Gastrocnemius medialis (tissue), 4 donors: ENCODE measurements at regions not wholly inside any gene's neighbourhood (a gene's known extent, or its start where the extent isn't known, plus 50 kb on each side); places are given as distances from the start of the nearest gene placed in this dataset.

Experiments used
- ATAC-seq, 2 donors: fragments of 150-250 bp; one replicate each; pipeline ENCODE4 v1.9.1; 2016
- DNase-seq, 2 donors: peaks; one replicate each; pipeline ENCODE4 v3.0.0-alpha.2; 2019
- H3K27ac ChIP-seq, 4 donors: fragments of 200-600 bp; sonication (generic); 1 replicate in 1 of 4; 2 replicates in 3 of 4; pipeline ENCODE4 v1.5.1; 2016 to 2018; ENCODE audit warnings: mild to moderate bottlenecking in 2 of 4, moderate library complexity in 1 of 4
- H3K27me3 ChIP-seq, 3 donors: fragments of 200-600 bp; sonication (generic) in 2 of 3; 1 replicate in 1 of 3; 2 replicates in 2 of 3; pipeline versions ENCODE4 v1.5.1 to v1.6.0; 2016 to 2019; ENCODE audit warnings: mild to moderate bottlenecking in 1 of 3, moderate library complexity in 1 of 3
- H3K36me3 ChIP-seq, 2 donors: fragments of 200-600 bp; sonication (generic) in 1 of 2; one replicate each; pipeline ENCODE4 v1.5.1; 2017 to 2018
- H3K4me1 ChIP-seq, 2 donors: fragments of 200-600 bp; sonication (generic) in 1 of 2; one replicate each; pipeline ENCODE4 v1.5.1; 2016 to 2017; ENCODE audit warnings: mild to moderate bottlenecking in 2 of 2
- H3K4me3 ChIP-seq, 4 donors: fragments of 200-600 bp; sonication (generic) in 3 of 4; 1 replicate in 1 of 4; 2 replicates in 3 of 4; pipeline ENCODE4 v1.5.1; 2016 to 2019; ENCODE audit warnings: mild to moderate bottlenecking in 2 of 4
- H3K9me3 ChIP-seq, 3 donors: fragments of 200-600 bp; sonication (generic) in 2 of 3; 1 replicate in 1 of 3; 2 replicates in 2 of 3; pipeline ENCODE4 v1.5.1; 2016 to 2019
- POLR2A ChIP-seq, 2 donors: fragments of 450-650 bp; IDR thresholded peaks; one replicate each; pipeline ENCODE4 v1.6.1; 2017; ENCODE audit warnings: antibody characterized with exemption in 2 of 2, mild to moderate bottlenecking in 2 of 2, moderate library complexity in 2 of 2
- in situ Hi-C, 4 donors: fragments of 200-750 bp; cut with MboI; loops; one replicate each; pipeline versions ENCODE4 v1.15.0 to v1.8.0; 2017; ENCODE audit warnings: low sequenced_read_pairs in 4 of 4
- intact Hi-C: fragments of 100-400 bp; cut with DNase I; formaldehyde crosslinking; loops from one replicate; pipeline ENCODE4 v1.15.1; 2023; ENCODE audit warnings: low total_unique reads
- TF ChIP-seq, protein P1 (sequence below), 5 experiments: fragments of 450-650 bp in 3 of 5; fragments of 200-600 bp in 2 of 5; sonication (generic) in 2 of 5; IDR thresholded peaks in 4 of 5; conservative IDR thresholded peaks in 1 of 5; 1 replicate in 4 of 5; 2 replicates in 1 of 5; pipeline ENCODE4 v1.5.1; 2016 to 2019; ENCODE audit warnings: antibody characterized with exemption in 5 of 5, mild to moderate bottlenecking in 3 of 5, moderate library complexity in 3 of 5

DNA sequence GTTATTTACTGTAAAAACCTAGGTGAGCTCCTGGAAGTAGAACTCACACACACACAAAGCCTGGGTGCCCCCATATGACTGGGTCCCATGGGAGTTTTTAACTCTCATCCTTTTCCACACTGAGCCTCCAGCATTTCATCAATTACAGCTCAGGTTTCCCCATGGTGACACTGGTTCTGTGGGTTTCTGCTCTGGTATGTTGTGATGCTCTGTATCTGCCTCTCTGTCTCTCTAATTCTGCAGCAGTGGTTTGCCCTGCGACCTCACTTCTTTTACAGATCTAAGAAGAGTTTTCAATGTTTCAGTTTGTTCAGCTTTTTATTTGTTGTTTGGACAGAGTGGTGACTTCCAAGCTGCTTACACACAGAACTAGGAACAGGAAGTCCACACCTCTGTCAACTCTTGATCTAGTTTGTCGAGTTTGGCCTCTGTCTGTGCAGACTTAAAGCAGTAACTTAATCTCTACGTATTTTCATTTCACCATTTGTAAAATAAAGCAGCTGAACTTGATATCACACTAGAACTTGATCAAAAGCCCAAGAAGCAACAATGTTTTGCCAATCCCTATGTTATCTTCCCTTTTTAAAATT is 554.3 kb downstream of the EPHA7 start:
- ATAC-seq (no peak), DNase-seq (no peak)
- Histone ChIP-seq H3K36me3 (no peaks in the 10 kb centered on the region), H3K4me3 (no peak overlapping the region), H3K9me3 (no peaks in the 10 kb centered on the region), H3K27ac (no peak overlapping the region), H3K4me1 (no peaks in the 10 kb centered on the region), H3K27me3 (no peaks in the 10 kb centered on the region)
- intact Hi-C loops (no loop called here), in situ Hi-C loops (no loop called here)
- TF ChIP-seq, protein P1, sequence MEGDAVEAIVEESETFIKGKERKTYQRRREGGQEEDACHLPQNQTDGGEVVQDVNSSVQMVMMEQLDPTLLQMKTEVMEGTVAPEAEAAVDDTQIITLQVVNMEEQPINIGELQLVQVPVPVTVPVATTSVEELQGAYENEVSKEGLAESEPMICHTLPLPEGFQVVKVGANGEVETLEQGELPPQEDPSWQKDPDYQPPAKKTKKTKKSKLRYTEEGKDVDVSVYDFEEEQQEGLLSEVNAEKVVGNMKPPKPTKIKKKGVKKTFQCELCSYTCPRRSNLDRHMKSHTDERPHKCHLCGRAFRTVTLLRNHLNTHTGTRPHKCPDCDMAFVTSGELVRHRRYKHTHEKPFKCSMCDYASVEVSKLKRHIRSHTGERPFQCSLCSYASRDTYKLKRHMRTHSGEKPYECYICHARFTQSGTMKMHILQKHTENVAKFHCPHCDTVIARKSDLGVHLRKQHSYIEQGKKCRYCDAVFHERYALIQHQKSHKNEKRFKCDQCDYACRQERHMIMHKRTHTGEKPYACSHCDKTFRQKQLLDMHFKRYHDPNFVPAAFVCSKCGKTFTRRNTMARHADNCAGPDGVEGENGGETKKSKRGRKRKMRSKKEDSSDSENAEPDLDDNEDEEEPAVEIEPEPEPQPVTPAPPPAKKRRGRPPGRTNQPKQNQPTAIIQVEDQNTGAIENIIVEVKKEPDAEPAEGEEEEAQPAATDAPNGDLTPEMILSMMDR (IDR thresholded peaks at IDR 0.05 in 4 of 5, conservative IDR thresholded peaks at IDR 0.05 in 1 of 5) = no peak
- TF ChIP-seq POLR2A (IDR thresholded peaks at IDR 0.05) = no peak

DNA sequence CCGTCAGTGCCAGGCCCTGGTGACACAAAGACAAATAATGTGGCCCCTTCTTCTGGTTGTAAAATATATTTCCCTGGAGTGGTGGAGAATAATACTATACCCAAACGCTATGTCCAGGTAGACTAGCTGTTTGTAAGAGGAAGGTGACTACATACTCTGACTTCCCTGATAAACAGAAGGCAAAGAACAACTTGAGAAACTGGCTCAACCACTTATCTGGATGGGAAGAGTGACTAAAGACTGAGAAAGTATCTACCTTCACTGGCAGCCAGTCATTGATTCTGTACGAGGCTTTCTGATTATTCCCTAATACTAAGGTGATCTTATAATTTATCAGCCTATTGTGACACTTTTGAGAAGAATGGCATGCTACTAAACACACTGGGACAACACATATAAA is 569.7 kb downstream of the EPHA7 start:
- H3K4me3 ChIP-seq = no peak overlapping the region
- no peaks in the 10 kb centered on the region for H3K4me1 ChIP-seq
- H3K27me3 ChIP-seq = no peaks in the 10 kb centered on the region
- H3K36me3 ChIP-seq = no peaks in the 10 kb centered on the region
- H3K27ac ChIP-seq = no peak overlapping the region
- intact Hi-C loops (no loop called here), in situ Hi-C loops (no loop called here)
- H3K9me3 ChIP-seq = no peaks in the 10 kb centered on the region
- DNase-seq (no peak), ATAC-seq (no peak)
- no peak for TF ChIP-seq POLR2A (IDR thresholded peaks at IDR 0.05)
- TF ChIP-seq, protein P1 (IDR thresholded peaks at IDR 0.05 in 4 of 5, conservative IDR thresholded peaks at IDR 0.05 in 1 of 5) = no peak

DNA sequence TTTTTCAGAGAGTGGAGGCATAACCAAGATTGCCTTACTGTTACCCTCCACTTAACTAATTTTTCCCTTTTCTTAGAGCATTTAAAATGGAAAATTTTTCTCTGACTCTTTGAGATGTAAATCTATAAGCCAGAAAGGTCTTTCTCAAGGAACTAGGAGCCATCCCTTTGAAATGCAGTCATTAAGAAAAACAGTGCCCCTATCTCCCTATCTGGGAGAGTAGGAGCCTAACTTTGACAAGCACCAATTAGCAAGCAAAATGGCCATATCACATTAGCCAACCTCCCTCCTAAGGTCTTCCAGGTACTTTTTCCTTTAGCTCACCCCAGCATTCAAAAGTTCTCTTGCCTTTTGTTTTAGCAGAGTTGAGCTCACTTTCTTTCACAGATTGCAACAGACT is 570.5 kb downstream of the EPHA7 start:
- H3K4me3 ChIP-seq = no peak overlapping the region
- ATAC-seq (no peak), DNase-seq (no peak)
- H3K36me3 ChIP-seq = no peaks in the 10 kb centered on the region
- in situ Hi-C loops = no loop called here
- no peaks in the 10 kb centered on the region for H3K27me3 ChIP-seq
- no peak overlapping the region for H3K27ac ChIP-seq
- no peaks in the 10 kb centered on the region for H3K4me1 ChIP-seq
- H3K9me3 ChIP-seq = no peaks in the 10 kb centered on the region
- intact Hi-C loops = no loop called here
- TF ChIP-seq, protein P1 (IDR thresholded peaks at IDR 0.05 in 4 of 5, conservative IDR thresholded peaks at IDR 0.05 in 1 of 5) = no peak
- no peak for TF ChIP-seq POLR2A (IDR thresholded peaks at IDR 0.05)

DNA sequence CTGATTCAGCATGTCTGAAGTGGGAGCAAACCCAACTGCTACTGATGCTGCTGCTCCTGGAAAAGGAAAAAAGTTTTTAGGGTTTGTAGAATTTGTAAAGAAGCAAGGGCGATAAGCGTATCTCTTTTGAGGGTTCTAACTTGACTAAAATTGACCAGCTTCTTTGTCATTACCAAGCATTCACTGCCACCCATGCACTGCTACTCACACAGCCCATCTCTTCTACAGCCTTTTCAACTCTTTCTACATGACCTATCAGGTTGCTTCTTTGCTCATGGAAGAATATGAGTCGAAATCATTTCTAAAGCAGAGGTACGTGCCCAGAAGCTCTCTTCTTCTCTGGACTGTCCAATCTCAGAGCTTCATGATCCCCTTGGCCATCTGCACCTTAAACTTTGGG is 570.9 kb downstream of the EPHA7 start:
- no peaks in the 10 kb centered on the region for H3K9me3 ChIP-seq
- TF ChIP-seq, protein P1 (IDR thresholded peaks at IDR 0.05 in 4 of 5, conservative IDR thresholded peaks at IDR 0.05 in 1 of 5) = no peak
- TF ChIP-seq POLR2A (IDR thresholded peaks at IDR 0.05) = no peak
- intact Hi-C loops = no loop called here

DNA sequence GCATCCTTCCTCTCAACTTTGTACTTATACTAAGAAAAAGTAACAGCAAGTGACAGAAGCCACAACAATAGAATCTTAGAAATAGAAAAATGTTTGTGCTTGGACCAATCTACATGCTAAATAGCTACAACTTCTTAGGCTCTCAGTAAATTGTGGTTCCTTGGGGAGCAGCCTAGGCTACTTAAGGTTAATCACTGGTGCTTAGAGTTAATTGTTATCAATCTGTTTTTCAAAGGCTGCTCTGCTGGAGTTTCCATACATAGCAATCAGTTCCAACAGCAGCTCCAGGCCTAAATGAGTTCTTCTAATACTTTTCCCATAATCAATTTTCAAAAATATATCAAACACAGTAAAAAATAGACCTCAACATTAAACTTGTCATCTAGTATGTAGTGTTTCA is 571.4 kb downstream of the EPHA7 start:
- intact Hi-C loops = no loop called here

More for the DNA sequence above, 570.9 kb downstream of the EPHA7 start:
- H3K36me3 ChIP-seq = no peaks in the 10 kb centered on the region
- in situ Hi-C loops = no loop called here
- no peak overlapping the region for H3K4me3 ChIP-seq
- ATAC-seq (no peak), DNase-seq (no peak)
- H3K4me1 ChIP-seq = no peaks in the 10 kb centered on the region
- no peak overlapping the region for H3K27ac ChIP-seq
- no peaks in the 10 kb centered on the region for H3K27me3 ChIP-seq

More for the DNA sequence above, 571.4 kb downstream of the EPHA7 start:
- no peaks in the 10 kb centered on the region for H3K36me3 ChIP-seq
- H3K27ac ChIP-seq = no peak overlapping the region
- DNase-seq (no peak), ATAC-seq (no peak)
- no peaks in the 10 kb centered on the region for H3K9me3 ChIP-seq
- TF ChIP-seq POLR2A (IDR thresholded peaks at IDR 0.05) = no peak
- TF ChIP-seq, protein P1 (IDR thresholded peaks at IDR 0.05 in 4 of 5, conservative IDR thresholded peaks at IDR 0.05 in 1 of 5) = no peak
- H3K4me1 ChIP-seq = no peaks in the 10 kb centered on the region
- in situ Hi-C loops = no loop called here
- no peaks in the 10 kb centered on the region for H3K27me3 ChIP-seq
- H3K4me3 ChIP-seq = no peak overlapping the region
